SKM-1 treated with dmso at 0.1 percent for 144 hours (cell line): ENCODE measurements at regions not wholly inside any gene's neighbourhood (a gene's known extent, or its start where the extent isn't known, plus 50 kb on each side); places are given as distances from the start of the nearest gene placed in this dataset.

Source experiments
- DNase-seq: peaks from one replicate; lab custom pipeline; 2025; ENCODE audit not compliant: unreplicated experiment; lab: John Stamatoyannopoulos, UW

- no peak for DNase-seq
These were observed 229.9 kb downstream of the MN1 start for GRCh38 chr22:27571463-27572277.

GRCh38 chr22:27572278-27572666 lies 229.3 kb downstream of the MN1 start:
- no peak for DNase-seq

- DNase-seq = no peak
These were observed 228.1 kb downstream of the MN1 start for GRCh38 chr22:27573280-27574001.

DNA sequence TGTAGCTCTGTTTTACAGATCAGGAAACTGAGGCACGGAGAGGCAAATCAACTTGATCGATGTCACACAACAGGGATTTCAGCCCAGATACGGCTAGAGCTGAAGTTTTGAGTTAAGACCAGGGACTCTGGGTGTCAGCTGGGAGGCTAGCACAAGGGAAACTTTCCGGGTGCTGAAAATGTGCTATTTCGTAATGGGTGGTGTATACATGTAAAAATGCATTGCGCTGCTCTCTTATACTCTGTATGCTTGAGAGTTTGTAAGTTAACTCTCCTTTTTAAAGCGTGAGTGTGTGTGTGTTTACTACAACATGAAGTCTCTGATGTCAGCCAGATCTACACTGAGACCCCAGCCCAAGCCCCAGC lies 227.6 kb downstream of the MN1 start:
- no peak for DNase-seq

DNA sequence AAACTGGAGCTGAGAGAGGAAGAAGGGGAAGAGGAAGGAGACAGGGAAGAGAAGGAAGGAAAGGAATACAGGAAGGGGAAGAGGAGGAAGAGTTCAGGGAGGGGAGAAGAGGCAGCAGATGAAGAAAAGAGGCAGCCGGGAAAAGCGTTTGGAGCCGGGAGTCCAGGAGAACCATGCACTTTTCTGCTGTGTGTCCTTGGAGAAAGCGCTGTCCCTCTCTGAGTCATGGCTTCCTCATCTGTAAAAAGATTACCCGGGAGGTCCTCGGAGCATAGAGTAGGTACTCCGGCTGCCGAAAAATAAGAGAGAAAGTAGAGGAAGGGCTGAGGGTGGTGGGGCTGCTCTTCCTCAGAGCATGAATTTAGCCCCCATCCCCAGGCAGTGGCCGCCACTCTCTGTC lies 226.9 kb downstream of the MN1 start:
- no peak for DNase-seq

DNA sequence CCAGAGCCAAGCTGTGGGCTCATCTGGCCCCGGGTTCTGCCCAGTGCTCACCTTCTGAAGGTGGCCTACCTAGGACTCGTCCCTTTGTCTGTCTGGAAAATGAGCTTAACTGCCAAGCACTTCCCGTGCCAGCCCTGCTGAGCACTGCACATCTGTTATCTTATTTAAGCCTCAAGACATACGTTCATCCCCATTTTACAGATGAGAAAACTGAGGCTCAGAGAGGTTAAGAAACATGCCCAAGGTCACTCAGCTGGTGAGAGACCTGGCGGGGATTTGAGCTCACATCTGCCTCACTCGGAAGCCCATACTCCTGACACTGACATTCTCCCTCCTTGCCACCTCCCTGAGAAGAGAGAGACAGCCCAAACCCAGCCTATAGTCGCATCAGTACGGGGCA lies 226.2 kb downstream of the MN1 start:
- no peak for DNase-seq

- DNase-seq = no peak
These were observed 225.1 kb downstream of the MN1 start for GRCh38 chr22:27576413-27576812.

- no peak for DNase-seq
These were observed 224.6 kb downstream of the MN1 start for GRCh38 chr22:27576815-27577573.

- DNase-seq = no peak
These were observed 224.0 kb downstream of the MN1 start for GRCh38 chr22:27577574-27577969.

DNA sequence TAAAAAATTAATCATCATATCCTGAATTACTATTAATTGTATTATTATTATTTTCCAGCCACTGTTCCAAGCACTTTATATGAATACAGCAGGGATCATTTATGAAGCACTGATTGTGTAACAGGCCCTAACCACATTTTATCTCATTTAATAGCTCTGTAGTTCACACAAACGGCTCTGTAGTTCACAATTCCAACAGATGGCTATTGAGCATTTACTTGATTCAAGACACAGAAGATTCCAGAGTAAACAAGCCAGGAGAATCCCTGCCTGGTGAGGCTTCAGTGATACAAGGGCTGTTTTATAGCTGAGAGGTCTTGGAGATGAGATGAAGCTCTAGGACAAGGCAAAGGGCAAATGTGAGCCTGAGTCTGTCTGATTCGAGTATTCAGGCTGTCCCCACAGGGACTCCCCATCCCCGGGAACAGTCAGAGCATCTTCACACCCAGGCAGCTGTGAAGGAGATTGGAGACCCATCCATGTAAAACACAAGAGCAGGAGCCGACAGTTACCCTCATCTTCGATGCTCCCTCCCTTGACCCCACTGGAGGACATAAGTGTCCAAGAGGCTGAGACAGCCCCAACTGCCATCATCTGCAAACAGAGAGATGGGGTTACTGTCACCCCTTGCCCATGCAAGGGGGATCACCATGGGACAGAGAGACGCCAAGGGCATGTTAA lies 222.5 kb downstream of the MN1 start:
- no peak for DNase-seq

- DNase-seq = no peak
These were observed 221.2 kb downstream of the MN1 start for GRCh38 chr22:27580311-27580897.

DNA sequence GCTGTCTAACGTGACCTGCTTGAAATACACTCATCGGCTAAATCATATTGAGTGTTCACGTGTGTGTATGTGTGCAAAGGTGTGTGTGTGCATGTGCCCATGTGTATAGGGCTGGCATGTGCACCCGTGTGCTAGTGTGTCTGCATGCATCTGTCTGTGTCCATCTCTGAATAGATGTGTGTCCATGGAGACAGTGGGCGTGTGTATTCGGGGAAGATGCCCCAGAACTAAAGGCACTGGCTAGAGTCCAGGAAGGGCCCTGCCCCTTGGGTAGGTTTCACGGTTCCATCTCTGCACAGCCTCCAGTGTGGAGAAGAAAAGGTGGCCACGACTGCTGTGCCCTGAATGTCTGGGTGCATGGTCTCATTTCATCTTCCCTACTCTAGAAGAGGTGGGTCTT lies 220.3 kb downstream of the MN1 start:
- DNase-seq = no peak

- DNase-seq = no peak
These were observed 219.9 kb downstream of the MN1 start for GRCh38 chr22:27581688-27582087.

DNA sequence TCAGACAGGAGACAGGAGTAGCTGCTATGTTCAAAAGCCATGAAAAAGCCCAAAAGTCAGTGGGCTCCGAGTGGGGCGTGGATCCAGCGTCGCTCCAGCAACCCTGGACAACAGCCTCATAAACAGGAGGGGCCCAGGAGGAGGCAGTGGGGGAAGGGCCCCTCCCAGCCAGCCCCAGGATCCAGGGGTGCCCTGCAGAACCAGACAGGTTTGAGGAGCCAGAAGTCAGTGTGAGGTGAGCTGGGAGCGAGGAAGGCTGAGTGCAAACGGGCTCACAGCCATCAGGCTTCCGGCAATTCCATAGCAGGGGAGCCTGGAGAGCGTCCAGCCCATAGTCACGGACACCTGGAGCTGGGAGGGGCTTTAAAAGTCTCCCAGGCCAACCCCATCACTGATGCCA lies 217.7 kb downstream of the MN1 start:
- no peak for DNase-seq

GRCh38 chr22:27585141-27585540 lies 216.4 kb downstream of the MN1 start:
- no peak for DNase-seq

- DNase-seq = no peak
These were observed 213.3 kb downstream of the MN1 start for GRCh38 chr22:27588268-27588667.

GRCh38 chr22:27588915-27589314 lies 212.6 kb downstream of the MN1 start:
- no peak for DNase-seq

GRCh38 chr22:27591060-27591459 lies 210.5 kb downstream of the MN1 start:
- DNase-seq = no peak

GRCh38 chr22:27593378-27593777 lies 208.2 kb downstream of the MN1 start:
- no peak for DNase-seq

DNA sequence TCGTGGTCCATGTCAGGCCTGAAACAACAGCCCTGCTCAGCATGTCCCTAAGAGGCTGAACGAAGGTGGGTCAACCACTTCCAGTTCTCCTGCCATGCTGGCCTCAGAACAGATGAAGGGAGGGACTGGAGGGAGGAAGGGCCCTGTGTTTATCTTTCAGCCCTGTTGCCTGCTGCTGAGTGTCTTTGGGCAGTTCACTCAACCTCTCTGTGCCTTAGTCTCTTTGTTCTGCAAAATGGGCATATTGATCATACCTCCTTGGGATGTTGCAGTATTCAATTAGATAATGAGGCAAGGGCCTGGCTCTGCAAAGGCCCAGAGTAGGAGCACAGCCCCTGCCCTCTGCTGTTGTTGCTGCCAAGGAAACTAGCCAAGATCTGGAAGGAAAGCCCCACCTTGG lies 207.5 kb downstream of the MN1 start:
- DNase-seq = no peak
